Stimulated activated CD4-positive, alpha-beta T cell treated with anti-CD3 and anti-CD28 coated beads, Interleukin-4, amount 100 ng/mL, for 24 hours (primary cell): ENCODE measurements at regions not wholly inside any gene's neighbourhood (a gene's known extent, or its start where the extent isn't known, plus 50 kb on each side); places are given as distances from the start of the nearest gene placed in this dataset.

ENCODE experiments used
- DNase-seq: peaks from one replicate; pipeline ENCODE4 v3.0.0-alpha.2; 2020

- no peak for DNase-seq
Measured at GRCh38 chr11:13105237-13105844, 96.2 kb downstream of the RASSF10 start.

GRCh38 chr11:13107544-13108044, 98.5 kb downstream of the RASSF10 start:
- no peak for DNase-seq

- no peak for DNase-seq
Measured at GRCh38 chr11:13108416-13108815, 99.3 kb downstream of the RASSF10 start.

GRCh38 chr11:13109616-13110015, 100.5 kb downstream of the RASSF10 start:
- no peak for DNase-seq

GRCh38 chr11:13110145-13110544, 101.0 kb downstream of the RASSF10 start:
- no peak for DNase-seq

GRCh38 chr11:13110929-13111812, 102.1 kb downstream of the RASSF10 start:
- DNase-seq = no peak

GRCh38 chr11:13111813-13112130, 102.7 kb downstream of the RASSF10 start:
- no peak for DNase-seq

GRCh38 chr11:13114566-13115379, 105.7 kb downstream of the RASSF10 start:
- no peak for DNase-seq

- no peak for DNase-seq
Measured at GRCh38 chr11:13115380-13115675, 106.2 kb downstream of the RASSF10 start.

- DNase-seq = no peak
Measured at GRCh38 chr11:13116491-13116890, 107.4 kb downstream of the RASSF10 start.

- DNase-seq = no peak
Measured at GRCh38 chr11:13117344-13117743, 108.2 kb downstream of the RASSF10 start.

- DNase-seq = no peak
Measured at GRCh38 chr11:13118194-13118593, 109.1 kb downstream of the RASSF10 start.

GRCh38 chr11:13118650-13119049, 109.5 kb downstream of the RASSF10 start:
- no peak for DNase-seq

- DNase-seq = no peak
Measured at GRCh38 chr11:13119361-13119760, 110.2 kb downstream of the RASSF10 start.

- no peak for DNase-seq
Measured at GRCh38 chr11:13119941-13120520, 110.9 kb downstream of the RASSF10 start.

- DNase-seq = no peak
Measured at GRCh38 chr11:13120691-13121090, 111.6 kb downstream of the RASSF10 start.

- DNase-seq = no peak
Measured at GRCh38 chr11:13126430-13126829, 117.3 kb downstream of the RASSF10 start.

GRCh38 chr11:13127161-13127560, 118.0 kb downstream of the RASSF10 start:
- DNase-seq = no peak

GRCh38 chr11:13128354-13128753, 119.2 kb downstream of the RASSF10 start:
- no peak for DNase-seq

GRCh38 chr11:13134066-13134465, 125.0 kb downstream of the RASSF10 start:
- no peak for DNase-seq

- DNase-seq = no peak
Measured at GRCh38 chr11:13134886-13135285, 125.8 kb downstream of the RASSF10 start.

- DNase-seq = no peak
Measured at GRCh38 chr11:13135385-13136271, 126.5 kb downstream of the RASSF10 start.
